ENCODE measurements at regions not wholly inside any gene's neighbourhood (a gene's known extent, or its start where the extent isn't known, plus 50 kb on each side); places are given as distances from the start of the nearest gene placed in this dataset.

GRCh38 chr13:39200249-39200910 is 162.1 kb downstream of the NHLRC3 start:
- Mint-ChIP-seq H3K36me3 (ENCODE audit: low read depth) (no peaks in the 10 kb centered on the region), H3K4me3 (no peak overlapping the region), H3K9me3 (no peaks in the 10 kb centered on the region), H3K27me3 (ENCODE audit: low read depth) (peaks cover 5% of the 10 kb centered on the region), H3K27ac (no peak overlapping the region), H3K4me1 (ENCODE audit: low read depth) (peaks cover 4% of the 10 kb centered on the region)

GRCh38 chr13:39201180-39201579 is 162.9 kb downstream of the NHLRC3 start:
- no peaks in the 10 kb centered on the region for H3K36me3 Mint-ChIP-seq (ENCODE audit: low read depth)
- no peak overlapping the region for H3K4me3 Mint-ChIP-seq
- peaks cover 5% of the 10 kb centered on the region for H3K27me3 Mint-ChIP-seq (ENCODE audit: low read depth)

GRCh38 chr13:39202746-39203145 is 164.5 kb downstream of the NHLRC3 start:
- Mint-ChIP-seq H3K4me1 (ENCODE audit: low read depth) (peaks cover under 1% of the 10 kb centered on the region), H3K27ac (no peak overlapping the region), H3K27me3 (ENCODE audit: low read depth) (peaks cover 5% of the 10 kb centered on the region), H3K36me3 (ENCODE audit: low read depth) (no peaks in the 10 kb centered on the region), H3K9me3 (no peaks in the 10 kb centered on the region), H3K4me3 (no peak overlapping the region)

More at GRCh38 chr13:39201180-39201579, 162.9 kb downstream of the NHLRC3 start:
- Mint-ChIP-seq H3K4me1 (ENCODE audit: low read depth) (peaks cover 4% of the 10 kb centered on the region), H3K9me3 (no peaks in the 10 kb centered on the region), H3K27ac (no peak overlapping the region)

GRCh38 chr13:39208636-39209035 is 170.4 kb downstream of the NHLRC3 start:
- Mint-ChIP-seq H3K36me3 (ENCODE audit: low read depth) (no peaks in the 10 kb centered on the region), H3K4me1 (ENCODE audit: low read depth) (no peaks in the 10 kb centered on the region), H3K27me3 (ENCODE audit: low read depth) (peaks cover 6% of the 10 kb centered on the region), H3K9me3 (no peaks in the 10 kb centered on the region), H3K27ac (no peak overlapping the region), H3K4me3 (no peak overlapping the region)

GRCh38 chr13:39209731-39210531 is 171.7 kb downstream of the NHLRC3 start:
- Mint-ChIP-seq H3K4me3 (no peak overlapping the region), H3K36me3 (ENCODE audit: low read depth) (no peaks in the 10 kb centered on the region), H3K27ac (no peak overlapping the region), H3K4me1 (ENCODE audit: low read depth) (no peaks in the 10 kb centered on the region), H3K9me3 (no peaks in the 10 kb centered on the region), H3K27me3 (ENCODE audit: low read depth) (peaks cover 4% of the 10 kb centered on the region)

GRCh38 chr13:39210961-39211534 is 172.8 kb downstream of the NHLRC3 start:
- no peaks in the 10 kb centered on the region for H3K36me3 Mint-ChIP-seq (ENCODE audit: low read depth)
- H3K27me3 Mint-ChIP-seq (ENCODE audit: low read depth): peaks cover 4% of the 10 kb centered on the region
- no peaks in the 10 kb centered on the region for H3K4me1 Mint-ChIP-seq (ENCODE audit: low read depth)
- H3K4me3 Mint-ChIP-seq: no peak overlapping the region
- no peaks in the 10 kb centered on the region for H3K9me3 Mint-ChIP-seq
- H3K27ac Mint-ChIP-seq: no peak overlapping the region

- H3K36me3 Mint-ChIP-seq (ENCODE audit: low read depth): no peaks in the 10 kb centered on the region
- peaks cover 4% of the 10 kb centered on the region for H3K27me3 Mint-ChIP-seq (ENCODE audit: low read depth)
- H3K4me3 Mint-ChIP-seq: no peak overlapping the region
- H3K27ac Mint-ChIP-seq: no peak overlapping the region
- no peaks in the 10 kb centered on the region for H3K4me1 Mint-ChIP-seq (ENCODE audit: low read depth)
- H3K9me3 Mint-ChIP-seq: peaks cover 4% of the 10 kb centered on the region
Measured at GRCh38 chr13:39215971-39216370, 177.7 kb downstream of the NHLRC3 start.

GRCh38 chr13:39217471-39217870 is 179.2 kb downstream of the NHLRC3 start:
- H3K27ac Mint-ChIP-seq: no peak overlapping the region
- H3K4me1 Mint-ChIP-seq (ENCODE audit: low read depth): no peaks in the 10 kb centered on the region
- no peak overlapping the region for H3K4me3 Mint-ChIP-seq
- H3K9me3 Mint-ChIP-seq: peaks cover 4% of the 10 kb centered on the region
- H3K27me3 Mint-ChIP-seq (ENCODE audit: low read depth): peaks cover 4% of the 10 kb centered on the region
- no peaks in the 10 kb centered on the region for H3K36me3 Mint-ChIP-seq (ENCODE audit: low read depth)

- H3K27ac Mint-ChIP-seq: no peak overlapping the region
- H3K36me3 Mint-ChIP-seq (ENCODE audit: low read depth): no peaks in the 10 kb centered on the region
- no peaks in the 10 kb centered on the region for H3K27me3 Mint-ChIP-seq (ENCODE audit: low read depth)
- H3K9me3 Mint-ChIP-seq: peaks cover 4% of the 10 kb centered on the region
- H3K4me1 Mint-ChIP-seq (ENCODE audit: low read depth): no peaks in the 10 kb centered on the region
- H3K4me3 Mint-ChIP-seq: no peak overlapping the region
Measured at GRCh38 chr13:39224671-39225240, 186.5 kb downstream of the NHLRC3 start.

- Mint-ChIP-seq H3K27ac (no peak overlapping the region), H3K4me1 (ENCODE audit: low read depth) (no peaks in the 10 kb centered on the region), H3K36me3 (ENCODE audit: low read depth) (no peaks in the 10 kb centered on the region), H3K27me3 (ENCODE audit: low read depth) (peaks cover 4% of the 10 kb centered on the region), H3K9me3 (no peaks in the 10 kb centered on the region), H3K4me3 (no peak overlapping the region)
Measured at GRCh38 chr13:39225860-39226259, 187.6 kb downstream of the NHLRC3 start.

GRCh38 chr13:39226359-39226758 is 188.1 kb downstream of the NHLRC3 start:
- Mint-ChIP-seq H3K36me3 (ENCODE audit: low read depth) (no peaks in the 10 kb centered on the region), H3K4me3 (no peak overlapping the region), H3K27me3 (ENCODE audit: low read depth) (peaks cover 4% of the 10 kb centered on the region), H3K4me1 (ENCODE audit: low read depth) (no peaks in the 10 kb centered on the region), H3K27ac (no peak overlapping the region), H3K9me3 (no peaks in the 10 kb centered on the region)

GRCh38 chr13:39232401-39232980 is 194.2 kb downstream of the NHLRC3 start:
- Mint-ChIP-seq H3K4me1 (ENCODE audit: low read depth) (no peaks in the 10 kb centered on the region), H3K9me3 (no peaks in the 10 kb centered on the region), H3K27me3 (ENCODE audit: low read depth) (peaks cover 9% of the 10 kb centered on the region), H3K4me3 (no peak overlapping the region), H3K27ac (no peak overlapping the region), H3K36me3 (ENCODE audit: low read depth) (no peaks in the 10 kb centered on the region)

- Mint-ChIP-seq H3K4me1 (ENCODE audit: low read depth) (no peaks in the 10 kb centered on the region), H3K9me3 (no peaks in the 10 kb centered on the region), H3K36me3 (ENCODE audit: low read depth) (no peaks in the 10 kb centered on the region), H3K27ac (no peak overlapping the region), H3K27me3 (ENCODE audit: low read depth) (peaks cover 11% of the 10 kb centered on the region), H3K4me3 (no peak overlapping the region)
Measured at GRCh38 chr13:39232999-39233398, 194.7 kb downstream of the NHLRC3 start.

GRCh38 chr13:39233519-39233918 is 195.3 kb downstream of the NHLRC3 start:
- Mint-ChIP-seq H3K4me3 (no peak overlapping the region), H3K27ac (no peak overlapping the region), H3K36me3 (ENCODE audit: low read depth) (no peaks in the 10 kb centered on the region), H3K4me1 (ENCODE audit: low read depth) (no peaks in the 10 kb centered on the region), H3K9me3 (no peaks in the 10 kb centered on the region), H3K27me3 (ENCODE audit: low read depth) (peaks cover 15% of the 10 kb centered on the region)

Data from T-helper 1 cell treated with Interleukin-12 subunit alpha and Interleukin-12 subunit beta and Interleukin-4 antibody, amounts not matched to agents 30 μg/mL and 1 μg/mL, for 36 hours (primary cell).